NB4 (cell line): ENCODE measurements at regions not wholly inside any gene's neighbourhood (a gene's known extent, or its start where the extent isn't known, plus 50 kb on each side); places are given as distances from the start of the nearest gene placed in this dataset.

Experiments used
- CTCF ChIP-seq: IDR thresholded peaks from one replicate; pipeline ENCODE4 v1.5.1; 2012; ENCODE audit warnings: low read depth, low read length
- MYC ChIP-seq: IDR thresholded peaks from 2 replicates; pipeline ENCODE4 v1.6.1; 2011; ENCODE audit warnings: low read depth, low read length
- POLR2A ChIP-seq: IDR thresholded peaks from 2 replicates; pipeline ENCODE4 v1.6.1; 2011; ENCODE audit warnings: mild to moderate bottlenecking; ENCODE audit not compliant: insufficient read length; ENCODE audit errors: extremely low read depth
- TF ChIP-seq, protein P1 (sequence below): IDR thresholded peaks from 2 replicates; pipeline ENCODE4 v1.6.1; 2011; ENCODE audit warnings: low read depth, low read length

DNA sequence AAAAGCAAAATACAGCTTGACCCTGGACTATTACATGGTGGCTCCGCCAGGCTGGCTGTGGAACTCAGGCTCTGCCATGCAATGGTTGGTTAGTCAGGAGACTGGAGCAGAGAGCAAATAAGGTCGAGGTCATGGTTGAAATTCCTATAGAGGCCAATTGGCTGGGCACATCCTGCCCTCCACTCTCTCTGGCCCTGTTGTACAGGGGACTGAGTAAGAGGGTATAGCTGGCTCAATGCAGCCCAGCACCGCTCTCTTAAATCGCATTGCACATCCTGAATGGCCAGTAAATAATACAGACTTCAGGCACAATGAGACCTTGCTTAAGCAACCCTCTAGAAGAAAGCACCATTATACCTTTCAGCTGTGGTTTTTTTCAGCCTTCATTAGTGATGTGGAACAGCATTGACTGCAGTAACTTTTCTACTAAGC, 59.3 kb upstream of the PPP2R5A start:
- no peak for TF ChIP-seq MYC
- TF ChIP-seq CTCF: no peak
- no peak for TF ChIP-seq POLR2A
- TF ChIP-seq, protein P1, sequence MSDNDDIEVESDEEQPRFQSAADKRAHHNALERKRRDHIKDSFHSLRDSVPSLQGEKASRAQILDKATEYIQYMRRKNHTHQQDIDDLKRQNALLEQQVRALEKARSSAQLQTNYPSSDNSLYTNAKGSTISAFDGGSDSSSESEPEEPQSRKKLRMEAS: no peak
